Neural cell (in vitro differentiated cells): ENCODE measurements at regions not wholly inside any gene's neighbourhood (a gene's known extent, or its start where the extent isn't known, plus 50 kb on each side); places are given as distances from the start of the nearest gene placed in this dataset.

Experiments used
- H2AFZ ChIP-seq: fragments of 200-600, 300-800 bp; sonication (generic), shearing (Covaris generic); 2 replicates; pipeline ENCODE4 v1.6.0; 2014; ENCODE audit warnings: low read depth, mild to moderate bottlenecking, antibody characterized with exemption, low read length, moderate library complexity
- H3F3A ChIP-seq: fragments of 200-600 bp; shearing (Covaris generic); 2 replicates; pipeline ENCODE4 v1.6.1; 2016; ENCODE audit warnings: mild to moderate bottlenecking, moderate library complexity, mixed read lengths, antibody characterized with exemption, low read length; ENCODE audit not compliant: insufficient read depth, poor library complexity, severe bottlenecking
- H3K27ac ChIP-seq: fragments of 200-600, 300-800 bp; sonication (generic), shearing (Covaris generic); 2 replicates; pipeline ENCODE4 v1.5.1; 2014; ENCODE audit warnings: mild to moderate bottlenecking, low read length, moderate library complexity
- H3K27me3 ChIP-seq: fragments of 300-800, 200-600 bp; sonication (generic), shearing (Covaris generic); 2 replicates; pipeline ENCODE4 v1.6.0; 2014; ENCODE audit warnings: mild to moderate bottlenecking, low read depth, low read length, moderate library complexity; ENCODE audit not compliant: insufficient read depth
- H3K36me3 ChIP-seq: fragments of 300-800, 200-600 bp; sonication (generic), shearing (Covaris generic); 2 replicates; pipeline ENCODE4 v1.5.1; 2014; ENCODE audit warnings: mild to moderate bottlenecking, antibody characterized with exemption, low read length, moderate library complexity; ENCODE audit not compliant: insufficient read depth
- H3K4me2 ChIP-seq: fragments of 300-800, 200-600 bp; sonication (generic), shearing (Covaris generic); 2 replicates; pipeline ENCODE4 v1.6.0; 2014; ENCODE audit warnings: mild to moderate bottlenecking, low read length
- H3K4me3 ChIP-seq: fragments of 300-800, 200-600 bp; sonication (generic), shearing (Covaris generic); 2 replicates; pipeline ENCODE4 v1.5.1; 2014; ENCODE audit warnings: mild to moderate bottlenecking, low read length, moderate library complexity
- H3K79me2 ChIP-seq: fragments of 200-600 bp; shearing (Covaris generic); replicated peaks from 2 replicates; pipeline ENCODE4 v1.6.0; 2014; ENCODE audit warnings: mild to moderate bottlenecking, low read length, moderate library complexity; ENCODE audit not compliant: insufficient read depth
- H3K9ac ChIP-seq: fragments of 300-800, 200-600 bp; sonication (generic), shearing (Covaris generic); 2 replicates; pipeline ENCODE4 v1.6.1; 2016; ENCODE audit warnings: mild to moderate bottlenecking, low read length, mixed read lengths
- H3K9me2 ChIP-seq: fragments of 200-600 bp; shearing (Covaris generic); 2 replicates; pipeline ENCODE4 v1.6.1; 2016; ENCODE audit warnings: mild to moderate bottlenecking, low read length, mixed read lengths; ENCODE audit not compliant: insufficient read depth
- H3K9me3 ChIP-seq: fragments of 200-600, 300-800 bp; sonication (generic), shearing (Covaris generic); 2 replicates; pipeline ENCODE4 v1.6.1; 2016; ENCODE audit warnings: mild to moderate bottlenecking, mixed run types, low read length, moderate library complexity, mixed read lengths
- H4K20me1 ChIP-seq: fragments of 200-600 bp; shearing (Covaris generic); 2 replicates; pipeline ENCODE4 v1.6.1; 2016; ENCODE audit warnings: mild to moderate bottlenecking, mixed run types; ENCODE audit not compliant: insufficient read depth
- EP300 ChIP-seq: fragments of 450-650 bp; conservative IDR thresholded peaks from 2 replicates; pipeline ENCODE4 v1.6.1; 2014; ENCODE audit warnings: antibody characterized with exemption, mild to moderate bottlenecking, moderate library complexity; ENCODE audit not compliant: poor library complexity, severe bottlenecking
- EZH2 ChIP-seq: fragments of 200-600, 300-800 bp; shearing (Covaris generic), sonication (generic); IDR thresholded peaks from 2 replicates; pipeline ENCODE4 v1.6.1; 2014; ENCODE audit warnings: antibody characterized with exemption, low read length, borderline replicate concordance, mild to moderate bottlenecking; ENCODE audit not compliant: insufficient read depth, poor library complexity, severe bottlenecking
- MXI1 ChIP-seq: fragments of 450-650 bp; conservative IDR thresholded peaks from 2 replicates; pipeline ENCODE4 v1.6.1; 2014; ENCODE audit warnings: antibody characterized with exemption, mild to moderate bottlenecking; ENCODE audit not compliant: poor library complexity, severe bottlenecking
- POLR2AphosphoS5 ChIP-seq: IDR thresholded peaks from 2 replicates; pipeline ENCODE4 v1.6.1; 2012
- RAD21 ChIP-seq: fragments of 450-650 bp; conservative IDR thresholded peaks from 2 replicates; pipeline ENCODE4 v1.6.1; 2014; ENCODE audit warnings: antibody characterized with exemption, mild to moderate bottlenecking, moderate library complexity
- REST ChIP-seq: IDR thresholded peaks from 2 replicates; pipeline ENCODE4 v1.6.1; 2012; ENCODE audit warnings: borderline replicate concordance
- SMC3 ChIP-seq: fragments of 450-650 bp; conservative IDR thresholded peaks from 2 replicates; pipeline ENCODE4 v1.6.1; 2014; ENCODE audit warnings: antibody characterized with exemption, mild to moderate bottlenecking, moderate library complexity; ENCODE audit not compliant: poor library complexity
- TAF1 ChIP-seq: IDR thresholded peaks from 2 replicates; pipeline ENCODE4 v1.6.1; 2012; ENCODE audit warnings: low read depth
- TF ChIP-seq, protein P1 (sequence below): fragments of 450-650 bp; IDR thresholded peaks from 2 replicates; pipeline ENCODE4 v1.5.1; 2014; ENCODE audit warnings: antibody characterized with exemption, mild to moderate bottlenecking, moderate library complexity; ENCODE audit not compliant: poor library complexity, severe bottlenecking

GRCh38 chrX:21131786-21132185, 242.4 kb upstream of the CNKSR2 start:
- TF ChIP-seq, protein P1, sequence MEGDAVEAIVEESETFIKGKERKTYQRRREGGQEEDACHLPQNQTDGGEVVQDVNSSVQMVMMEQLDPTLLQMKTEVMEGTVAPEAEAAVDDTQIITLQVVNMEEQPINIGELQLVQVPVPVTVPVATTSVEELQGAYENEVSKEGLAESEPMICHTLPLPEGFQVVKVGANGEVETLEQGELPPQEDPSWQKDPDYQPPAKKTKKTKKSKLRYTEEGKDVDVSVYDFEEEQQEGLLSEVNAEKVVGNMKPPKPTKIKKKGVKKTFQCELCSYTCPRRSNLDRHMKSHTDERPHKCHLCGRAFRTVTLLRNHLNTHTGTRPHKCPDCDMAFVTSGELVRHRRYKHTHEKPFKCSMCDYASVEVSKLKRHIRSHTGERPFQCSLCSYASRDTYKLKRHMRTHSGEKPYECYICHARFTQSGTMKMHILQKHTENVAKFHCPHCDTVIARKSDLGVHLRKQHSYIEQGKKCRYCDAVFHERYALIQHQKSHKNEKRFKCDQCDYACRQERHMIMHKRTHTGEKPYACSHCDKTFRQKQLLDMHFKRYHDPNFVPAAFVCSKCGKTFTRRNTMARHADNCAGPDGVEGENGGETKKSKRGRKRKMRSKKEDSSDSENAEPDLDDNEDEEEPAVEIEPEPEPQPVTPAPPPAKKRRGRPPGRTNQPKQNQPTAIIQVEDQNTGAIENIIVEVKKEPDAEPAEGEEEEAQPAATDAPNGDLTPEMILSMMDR: no peak
- TF ChIP-seq POLR2AphosphoS5: no peak
- TF ChIP-seq EZH2: no peak
- no peak for TF ChIP-seq MXI1
- TF ChIP-seq SMC3: no peak
- TF ChIP-seq RAD21: no peak
- TF ChIP-seq REST: no peak
- TF ChIP-seq EP300: no peak
- no peak for TF ChIP-seq TAF1

DNA sequence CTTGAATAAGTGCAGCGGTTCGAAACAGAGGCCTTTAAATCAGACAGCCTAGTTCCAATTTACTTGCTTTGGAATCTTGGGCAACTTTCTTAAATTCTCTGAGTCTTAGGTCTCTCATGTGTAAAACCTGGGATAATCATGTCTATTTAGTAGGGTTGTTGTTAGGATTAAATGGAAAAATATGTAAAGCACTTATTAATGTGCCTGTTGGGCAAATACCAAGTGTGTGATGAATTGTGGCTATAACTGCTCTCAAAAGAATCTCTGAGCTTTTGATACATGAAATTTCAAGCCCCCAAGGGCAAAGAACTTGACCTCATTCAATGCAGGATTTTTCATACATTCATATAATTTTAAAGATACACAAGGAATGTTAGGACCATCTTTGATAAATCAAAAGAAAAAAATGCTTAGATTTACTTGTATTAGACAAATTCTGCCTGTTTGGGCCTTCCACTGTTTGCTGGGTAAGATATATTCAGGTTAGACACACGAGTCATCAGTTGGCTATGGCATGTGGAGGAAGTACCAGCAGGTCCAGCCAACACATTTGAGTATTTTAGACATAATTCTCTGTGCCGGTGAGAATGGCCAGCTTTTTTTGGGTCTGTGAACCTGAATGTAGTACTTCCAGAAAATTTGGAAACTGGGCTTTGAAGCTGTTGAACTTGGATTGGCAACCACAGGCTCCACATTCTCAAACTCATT, 241.4 kb upstream of the CNKSR2 start:
- TF ChIP-seq MXI1 (no peak), EP300 (no peak), TAF1 (no peak), SMC3 (no peak), EZH2 (no peak), POLR2AphosphoS5 (no peak), REST (no peak), RAD21 (no peak)
- TF ChIP-seq, protein P1: no peak
- no peaks in the 10 kb centered on the region for H3K79me2 ChIP-seq
- H3K4me3 ChIP-seq: no peak overlapping the region
- H3K9ac ChIP-seq: no peak overlapping the region
- H4K20me1 ChIP-seq: no peaks in the 10 kb centered on the region
- H3K36me3 ChIP-seq: no peaks in the 10 kb centered on the region
- no peaks in the 10 kb centered on the region for H3K27me3 ChIP-seq
- no peak overlapping the region for H2AFZ ChIP-seq
- no peaks in the 10 kb centered on the region for H3F3A ChIP-seq
- no peaks in the 10 kb centered on the region for H3K9me2 ChIP-seq
- no peak overlapping the region for H3K4me2 ChIP-seq
- no peaks in the 10 kb centered on the region for H3K9me3 ChIP-seq
- H3K27ac ChIP-seq: no peak overlapping the region

More at GRCh38 chrX:21131786-21132185, 242.4 kb upstream of the CNKSR2 start:
- Histone ChIP-seq H3K79me2 (no peaks in the 10 kb centered on the region), H3F3A (no peaks in the 10 kb centered on the region), H3K9ac (no peak overlapping the region), H4K20me1 (no peaks in the 10 kb centered on the region), H3K27ac (no peak overlapping the region), H3K36me3 (no peaks in the 10 kb centered on the region), H2AFZ (no peak overlapping the region), H3K4me2 (no peak overlapping the region), H3K9me3 (no peaks in the 10 kb centered on the region), H3K27me3 (no peaks in the 10 kb centered on the region), H3K9me2 (no peaks in the 10 kb centered on the region), H3K4me3 (no peak overlapping the region)
